ENCODE measurements at regions not wholly inside any gene's neighbourhood (a gene's known extent, or its start where the extent isn't known, plus 50 kb on each side); places are given as distances from the start of the nearest gene placed in this dataset.

- intact Hi-C loops (cut with DNase I; ENCODE audit: low total_unique reads), result no loop called here
Observed at GRCh38 chr7:155911471-155912105, 99.3 kb upstream of the SHH start.

GRCh38 chr7:155908385-155908784, 96.1 kb upstream of the SHH start:
- DNase-seq (no peak), ATAC-seq (no peak)
- TF ChIP-seq CTCF (IDR thresholded peaks at IDR 0.05 in 4 of 5, conservative IDR thresholded peaks at IDR 0.05 in 1 of 5) (no peak), POLR2A (IDR thresholded peaks at IDR 0.05) (no peak)
- Histone ChIP-seq H3K9me3 (no peaks in the 10 kb centered on the region), H3K27me3 (no peaks in the 10 kb centered on the region), H3K27ac (no peak overlapping the region), H3K4me1 (no peaks in the 10 kb centered on the region), H3K4me3 (no peak overlapping the region), H3K36me3 (no peaks in the 10 kb centered on the region)
- intact Hi-C loops (cut with DNase I; ENCODE audit: low total_unique reads) (no loop called here), in situ Hi-C loops (cut with MboI; ENCODE audit: low sequenced_read_pairs in 4 of 4) (no loop called here)

More at GRCh38 chr7:155911471-155912105, 99.3 kb upstream of the SHH start:
- TF ChIP-seq POLR2A (IDR thresholded peaks at IDR 0.05), result no peak
- no peak for TF ChIP-seq CTCF (IDR thresholded peaks at IDR 0.05 in 4 of 5, conservative IDR thresholded peaks at IDR 0.05 in 1 of 5)
- Histone ChIP-seq H3K4me1 (no peaks in the 10 kb centered on the region), H3K27ac (no peak overlapping the region), H3K27me3 (no peaks in the 10 kb centered on the region), H3K36me3 (no peaks in the 10 kb centered on the region), H3K4me3 (no peak overlapping the region), H3K9me3 (no peaks in the 10 kb centered on the region)
- in situ Hi-C loops (cut with MboI; ENCODE audit: low sequenced_read_pairs in 4 of 4), result no loop called here
- ATAC-seq, result no peak
- no peak for DNase-seq

GRCh38 chr7:155907450-155908200, 95.4 kb upstream of the SHH start:
- TF ChIP-seq CTCF (IDR thresholded peaks at IDR 0.05 in 4 of 5, conservative IDR thresholded peaks at IDR 0.05 in 1 of 5) (no peak), POLR2A (IDR thresholded peaks at IDR 0.05) (no peak)
- intact Hi-C loops (cut with DNase I; ENCODE audit: low total_unique reads) (no loop called here), in situ Hi-C loops (cut with MboI; ENCODE audit: low sequenced_read_pairs in 4 of 4) (no loop called here)
- no peaks in the 10 kb centered on the region for H3K27me3 ChIP-seq
- no peaks in the 10 kb centered on the region for H3K36me3 ChIP-seq
- H3K4me3 ChIP-seq, result no peak overlapping the region
- ATAC-seq, result no peak
- no peaks in the 10 kb centered on the region for H3K9me3 ChIP-seq
- DNase-seq, result no peak
- no peaks in the 10 kb centered on the region for H3K4me1 ChIP-seq
- H3K27ac ChIP-seq, result no peak overlapping the region

GRCh38 chr7:155901176-155901575, 88.9 kb upstream of the SHH start:
- Histone ChIP-seq H3K4me3 (no peak overlapping the region), H3K27ac (no peak overlapping the region), H3K9me3 (no peaks in the 10 kb centered on the region), H3K36me3 (no peaks in the 10 kb centered on the region), H3K27me3 (no peaks in the 10 kb centered on the region), H3K4me1 (no peaks in the 10 kb centered on the region)
- ATAC-seq, result no peak
- no peak for TF ChIP-seq CTCF (IDR thresholded peaks at IDR 0.05 in 4 of 5, conservative IDR thresholded peaks at IDR 0.05 in 1 of 5)
- TF ChIP-seq POLR2A (IDR thresholded peaks at IDR 0.05), result no peak
- no peak for DNase-seq
- in situ Hi-C loops (cut with MboI; ENCODE audit: low sequenced_read_pairs in 4 of 4), result no loop called here
- intact Hi-C loops (cut with DNase I; ENCODE audit: low total_unique reads), result no loop called here

Measured in gastrocnemius medialis (tissue), 4 donors.